GM12878 (cell line): ENCODE measurements at regions not wholly inside any gene's neighbourhood (a gene's known extent, or its start where the extent isn't known, plus 50 kb on each side); places are given as distances from the start of the nearest gene placed in this dataset.

Experiments used
- ATAC-seq: fragments of 200-7000 bp; cut with Tn5 transposase; 3 replicates; pipeline ENCODE4 v1.9.1; 2020; ENCODE audit warnings: mild to moderate bottlenecking, moderate library complexity
- BruUV-seq: library from RNA; stranded (reverse); fragments of 400-500 nt; replicated peaks from 2 replicates; lab custom pipeline; 2021; lab: Mats Ljungman, UMichigan
- CTCF ChIA-PET: fragments of 300-600 bp; sonication (Branson Sonifier 250); formaldehyde crosslinking; extraction: SDS; loops from one replicate; lab custom pipeline; 2021; ENCODE audit warnings: inconsistent platforms; lab: Yijun Ruan, JAX
- POLR2A ChIA-PET: fragments of 350-600 bp; formaldehyde crosslinking; extraction: SDS; loops from one replicate; lab custom pipeline; 2021; ENCODE audit warnings: inconsistent platforms; lab: Charles Lee
- RAD21 ChIA-PET: fragments of 300-600 bp; sonication (Branson Sonifier 250); formaldehyde crosslinking; loops from one replicate; lab custom pipeline; 2023; ENCODE audit warnings: antibody characterized with exemption; ENCODE audit not compliant: unreplicated experiment; lab: Charles Lee
- SMC1A ChIA-PET: fragments of 300-600 bp; sonication (Branson Sonifier 250); formaldehyde crosslinking; loops from one replicate; lab custom pipeline; 2023; ENCODE audit not compliant: unreplicated experiment, uncharacterized antibody; lab: Charles Lee
- DNase-seq: peaks from one replicate; pipeline ENCODE4 v3.0.0-alpha.2; 2011; ENCODE audit warnings: low read depth, low spot score
- FAIRE-seq: peaks from 3 replicates; lab custom pipeline; 2011; peaks lifted over from hg19 to GRCh38; lab: Jason Lieb, UNC
- H2AFZ ChIP-seq: 2 replicates; pipeline ENCODE4 v1.6.0; 2011; ENCODE audit warnings: low read depth, low read length, control low read depth; ENCODE audit not compliant: control insufficient read depth
- H3K27ac ChIP-seq: 2 replicates; pipeline ENCODE4 v1.5.1; 2011; ENCODE audit warnings: control low read depth; ENCODE audit not compliant: control insufficient read depth, insufficient read depth
- H3K27me3 ChIP-seq, 2 experiments: replicated peaks in 1 of 2; 2 replicates each; pipeline versions ENCODE4 v1.6.0 to v1.6.1; 2011; ENCODE audit warnings: low read length in 1 of 2; ENCODE audit not compliant: control insufficient read depth in 2 of 2, insufficient read depth in 2 of 2
- H3K36me3 ChIP-seq, 2 experiments: 2 replicates each; pipeline ENCODE4 v1.5.1; 2011; ENCODE audit warnings: low read length in 1 of 2; ENCODE audit not compliant: control insufficient read depth in 2 of 2, insufficient read depth in 2 of 2
- H3K4me1 ChIP-seq: 2 replicates; pipeline ENCODE4 v1.6.1; 2011; ENCODE audit warnings: mild to moderate bottlenecking, low read length, moderate library complexity, mixed read lengths; ENCODE audit not compliant: control insufficient read depth, insufficient read depth
- H3K4me2 ChIP-seq: 2 replicates; pipeline ENCODE4 v1.6.0; 2011; ENCODE audit warnings: control low read depth; ENCODE audit not compliant: control insufficient read depth, insufficient read depth
- H3K4me3 ChIP-seq: fragments of 200-600 bp; sonication (generic); 2 replicates; pipeline ENCODE4 v1.5.1; 2016
- H3K79me2 ChIP-seq: 2 replicates; pipeline ENCODE4 v1.6.0; 2011; ENCODE audit warnings: low read length; ENCODE audit not compliant: control insufficient read depth, insufficient read depth
- H3K9ac ChIP-seq: 2 replicates; pipeline ENCODE4 v1.8.0; 2011; ENCODE audit warnings: low read length, control low read depth, mixed read lengths; ENCODE audit not compliant: control insufficient read depth, insufficient read depth
- H3K9me3 ChIP-seq: replicated peaks from 3 replicates; pipeline ENCODE4 v1.5.1; 2011; ENCODE audit warnings: mild to moderate bottlenecking, low read length; ENCODE audit not compliant: control insufficient read depth, insufficient read depth
- H4K20me1 ChIP-seq: 2 replicates; pipeline ENCODE4 v1.6.0; 2011; ENCODE audit not compliant: control insufficient read depth, insufficient read depth
- CBFB ChIP-seq: IDR thresholded peaks from 2 replicates; pipeline ENCODE4 v1.6.1; 2016; ENCODE audit warnings: antibody characterized with exemption, low read depth
- CEBPB ChIP-seq, 2 experiments: fragments of 150-350 bp in 1 of 2; IDR thresholded peaks; 2 replicates each; pipeline ENCODE4 v1.6.1; 2012 to 2014; ENCODE audit warnings: low read depth in 2 of 2, low read length in 2 of 2, borderline replicate concordance in 1 of 2, inconsistent platforms in 1 of 2
- CHD4 ChIP-seq: fragments of 200-600 bp; sonication (generic); IDR thresholded peaks from 2 replicates; pipeline ENCODE4 v1.6.1; 2016; ENCODE audit warnings: mild to moderate bottlenecking
- EZH2 ChIP-seq: IDR thresholded peaks from 2 replicates; pipeline ENCODE4 v1.6.1; 2012; ENCODE audit warnings: low read depth, mild to moderate bottlenecking, control low read depth, inconsistent platforms, low read length, borderline replicate concordance; ENCODE audit not compliant: control insufficient read depth
- FOS ChIP-seq: IDR thresholded peaks from 3 replicates; pipeline ENCODE4 v1.6.1; 2011; ENCODE audit warnings: borderline replicate concordance; ENCODE audit not compliant: insufficient read length; ENCODE audit errors: extremely low read depth
- HCFC1 ChIP-seq: fragments of 150-350 bp; IDR thresholded peaks from 2 replicates; pipeline ENCODE4 v1.6.1; 2014; ENCODE audit warnings: low read length
- IRF4 ChIP-seq: IDR thresholded peaks from 2 replicates; pipeline ENCODE4 v1.6.1; 2011; ENCODE audit warnings: low read depth, low read length
- KLF5 ChIP-seq: fragments of 450-650 bp; IDR thresholded peaks from 2 replicates; pipeline ENCODE4 v1.6.1; 2014; ENCODE audit warnings: mild to moderate bottlenecking; ENCODE audit not compliant: partially characterized antibody
- MEF2B ChIP-seq: fragments of 450-650 bp; IDR thresholded peaks from 2 replicates; pipeline ENCODE4 v1.6.1; 2018; ENCODE audit warnings: mild to moderate bottlenecking, moderate library complexity; ENCODE audit not compliant: partially characterized antibody, poor library complexity, severe bottlenecking
- MTA2 ChIP-seq: fragments of 450-650 bp; IDR thresholded peaks from 2 replicates; pipeline ENCODE4 v1.6.1; 2016; ENCODE audit warnings: low read depth, mild to moderate bottlenecking, moderate library complexity
- NFYB ChIP-seq: IDR thresholded peaks from 2 replicates; pipeline ENCODE4 v1.6.1; 2011; ENCODE audit warnings: low read depth, mild to moderate bottlenecking, low read length, improper control_type of control experiment, moderate library complexity; ENCODE audit not compliant: insufficient read depth
- NR2F1 ChIP-seq: fragments of 450-650 bp; conservative IDR thresholded peaks from 2 replicates; pipeline ENCODE4 v1.6.1; 2017; ENCODE audit warnings: mild to moderate bottlenecking
- NRF1 ChIP-seq: conservative IDR thresholded peaks from 2 replicates; pipeline ENCODE4 v1.6.1; 2011; ENCODE audit warnings: mild to moderate bottlenecking, low read depth, low read length, improper control_type of control experiment
- PAX8 ChIP-seq: fragments of 450-650 bp; IDR thresholded peaks from 2 replicates; pipeline ENCODE4 v1.6.1; 2017; ENCODE audit warnings: mild to moderate bottlenecking, moderate library complexity
- RAD21 ChIP-seq: IDR thresholded peaks from 2 replicates; pipeline ENCODE4 v1.6.1; 2011; ENCODE audit warnings: mild to moderate bottlenecking, low read depth, low read length, moderate library complexity; ENCODE audit not compliant: insufficient read depth
- RB1 ChIP-seq: fragments of 450-650 bp; formaldehyde crosslinking; IDR thresholded peaks from 2 replicates; pipeline ENCODE4 v1.6.1; 2017; ENCODE audit warnings: mild to moderate bottlenecking, borderline replicate concordance
- SIX5 ChIP-seq: IDR thresholded peaks from 2 replicates; pipeline ENCODE4 v1.6.1; 2011; ENCODE audit warnings: mild to moderate bottlenecking, low read depth, low read length, moderate library complexity; ENCODE audit not compliant: severe bottlenecking
- SMC3 ChIP-seq: IDR thresholded peaks from 2 replicates; pipeline ENCODE4 v1.6.1; 2011; ENCODE audit warnings: low read length, improper control_type of control experiment, borderline replicate concordance
- SPI1 ChIP-seq: IDR thresholded peaks from 2 replicates; pipeline ENCODE4 v1.6.1; 2011; ENCODE audit warnings: low read depth, mild to moderate bottlenecking, low read length, moderate library complexity, borderline replicate concordance; ENCODE audit not compliant: insufficient read depth
- STAT1 ChIP-seq: fragments of 450-650 bp; conservative IDR thresholded peaks from 2 replicates; pipeline ENCODE4 v1.6.1; 2014; ENCODE audit warnings: antibody characterized with exemption, mild to moderate bottlenecking
- STAT3 ChIP-seq: IDR thresholded peaks from 2 replicates; pipeline ENCODE4 v1.6.1; 2011; ENCODE audit warnings: low read depth, low read length, improper control_type of control experiment
- USF2 ChIP-seq: IDR thresholded peaks from 2 replicates; pipeline ENCODE4 v1.6.1; 2011; ENCODE audit warnings: low read depth, low read length, improper control_type of control experiment, borderline replicate concordance
- ZNF24 ChIP-seq: fragments of 450-650 bp; IDR thresholded peaks from 2 replicates; pipeline ENCODE4 v1.6.1; 2017; ENCODE audit warnings: antibody characterized with exemption, mild to moderate bottlenecking
- in situ Hi-C: fragments of 300-500 bp; cut with MboI; formaldehyde crosslinking; loops from 9 replicates; pipeline ENCODE4 v1.14.3; 2018; ENCODE audit warnings: mixed read lengths
- intact Hi-C: fragments of 100-400 bp; cut with micrococcal nuclease; formaldehyde crosslinking; loops from one replicate; pipeline ENCODE4 v1.14.2; 2022; ENCODE audit not compliant: unreplicated experiment
- TF ChIP-seq, protein P1 (sequence below): IDR thresholded peaks from 2 replicates; pipeline ENCODE4 v1.6.1; 2011; ENCODE audit warnings: borderline replicate concordance, low read depth, mild to moderate bottlenecking, moderate library complexity, low read length; ENCODE audit not compliant: insufficient read depth, poor library complexity, severe bottlenecking

DNA sequence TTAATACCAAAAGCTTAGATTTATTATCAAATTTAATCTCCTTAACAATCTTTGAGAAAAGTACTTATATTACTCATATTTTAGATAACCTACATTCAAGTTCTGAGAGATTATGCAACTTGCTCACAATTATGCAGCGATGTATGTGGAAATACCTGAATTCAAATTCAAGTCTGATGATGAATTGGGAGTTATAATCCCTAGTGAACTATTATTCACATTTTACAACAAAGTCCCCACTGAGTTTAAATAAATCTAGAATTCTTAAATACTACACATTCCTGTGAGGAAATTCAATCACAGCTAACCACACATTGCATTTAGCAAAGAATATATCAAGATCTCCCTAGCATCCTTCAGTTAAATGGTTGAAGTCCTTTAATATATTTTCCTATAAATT, 278.4 kb downstream of the NOL4 start (continued):
- TF ChIP-seq, protein P1, sequence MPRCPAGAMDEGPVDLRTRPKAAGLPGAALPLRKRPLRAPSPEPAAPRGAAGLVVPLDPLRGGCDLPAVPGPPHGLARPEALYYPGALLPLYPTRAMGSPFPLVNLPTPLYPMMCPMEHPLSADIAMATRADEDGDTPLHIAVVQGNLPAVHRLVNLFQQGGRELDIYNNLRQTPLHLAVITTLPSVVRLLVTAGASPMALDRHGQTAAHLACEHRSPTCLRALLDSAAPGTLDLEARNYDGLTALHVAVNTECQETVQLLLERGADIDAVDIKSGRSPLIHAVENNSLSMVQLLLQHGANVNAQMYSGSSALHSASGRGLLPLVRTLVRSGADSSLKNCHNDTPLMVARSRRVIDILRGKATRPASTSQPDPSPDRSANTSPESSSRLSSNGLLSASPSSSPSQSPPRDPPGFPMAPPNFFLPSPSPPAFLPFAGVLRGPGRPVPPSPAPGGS = no peak
- TF ChIP-seq STAT1 (no peak), ZNF24 (no peak), MEF2B (no peak), SPI1 (no peak), CEBPB (IDR thresholded peaks at IDR 0.05; ENCODE audit: borderline replicate concordance in 1 of 2, low read depth in 2 of 2, low read length in 2 of 2) (no peak), CBFB (no peak), MTA2 (no peak), EZH2 (no peak), NFYB (no peak), PAX8 (no peak)

DNA sequence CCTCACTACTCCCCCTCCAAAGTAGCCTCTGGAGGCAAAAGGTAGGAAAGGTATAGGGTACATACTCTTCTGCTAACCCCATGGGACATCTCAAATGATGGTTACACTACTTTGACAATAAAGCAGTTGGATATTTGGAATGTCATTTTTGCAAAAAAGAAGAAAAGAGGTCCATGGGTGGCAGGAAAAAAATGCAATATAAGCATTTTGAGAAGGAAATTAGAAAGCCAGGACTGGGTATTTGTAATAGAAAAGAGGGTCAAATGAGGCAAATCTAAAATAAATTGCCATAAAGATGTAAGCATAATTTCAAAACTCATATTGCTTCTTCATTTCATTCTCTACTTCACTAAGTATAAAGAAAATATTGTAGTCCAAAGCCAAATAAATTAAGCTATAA, 280.2 kb downstream of the NOL4 start:
- no TSS peak for BruUV-seq
- Histone ChIP-seq H3K9me3 (no peaks in the 10 kb centered on the region), H3K4me1 (no peaks in the 10 kb centered on the region), H3K27me3 (no peaks in the 10 kb centered on the region), H4K20me1 (no peaks in the 10 kb centered on the region), H3K9ac (no peak overlapping the region), H3K4me2 (no peak overlapping the region), H3K27ac (no peak overlapping the region), H3K36me3 (no peaks in the 10 kb centered on the region), H3K79me2 (no peaks in the 10 kb centered on the region), H2AFZ (no peak overlapping the region), H3K4me3 (no peak overlapping the region)
- RAD21 ChIA-PET = no interaction called here
- CTCF ChIA-PET = interaction anchor here (0.6 to 1.1 kb wide), 2 partner anchors 11 to 120 kb away, joined by 3 to 4 read pairs; no protein-coding TSS in a partner anchor
- no peak for ATAC-seq
- POLR2A ChIA-PET = no interaction called here
- no peak for FAIRE-seq
- in situ Hi-C loops = no loop called here
- TF ChIP-seq FOS (no peak), EZH2 (no peak), NR2F1 (no peak), USF2 (no peak), SMC3 (no peak), KLF5 (no peak), SIX5 (no peak), NRF1 (no peak), RAD21 (no peak), HCFC1 (no peak), RB1 (no peak), IRF4 (no peak), CHD4 (no peak), MEF2B (no peak), STAT3 (no peak)
- intact Hi-C loops = loop anchor here (5.0 kb wide), 1 partner anchor 48 kb away; no protein-coding TSS in a partner anchor
- SMC1A ChIA-PET = interaction anchor here (0.8 to 1.0 kb wide), 2 partner anchors 13 to 26 kb away, joined by 3 read pairs; no protein-coding TSS in a partner anchor
- DNase-seq = no peak
